ENCODE measurements at regions not wholly inside any gene's neighbourhood (a gene's known extent, or its start where the extent isn't known, plus 50 kb on each side); places are given as distances from the start of the nearest gene placed in this dataset.
A peak's percentile ranks its signal among the peaks of the same experiment; 100 is the strongest.

DNA sequence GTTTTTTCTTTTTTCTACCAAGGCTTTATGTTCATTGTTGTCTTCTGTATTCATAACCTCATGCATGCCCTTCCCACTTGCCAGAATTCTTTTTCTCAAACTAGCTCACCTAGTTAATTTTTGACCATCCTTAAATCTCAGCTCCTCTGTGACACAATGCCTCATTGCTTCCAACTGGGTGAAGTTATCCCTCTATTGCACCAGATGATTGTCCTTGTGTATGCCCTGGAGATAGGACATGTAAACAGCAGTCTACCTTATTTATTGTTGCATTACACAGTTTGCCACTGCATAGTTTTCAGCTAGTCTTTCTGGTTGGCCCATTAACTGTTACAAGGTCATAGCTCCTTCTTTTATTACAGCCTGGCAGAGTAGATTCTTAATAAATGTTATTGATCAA lies 763.1 kb upstream of the COBL start:
- no peak overlapping the region for H3K27ac ChIP-seq
- no peak overlapping the region for H3K4me3 ChIP-seq
- H2AFZ ChIP-seq: no peak overlapping the region
- no peaks in the 10 kb centered on the region for H3K79me2 ChIP-seq (ENCODE audit: low read depth)
- peak in 1 of 2 experiments; percentile 25 for DNase-seq
- no peaks in the 10 kb centered on the region for H3K9me2 ChIP-seq (ENCODE audit: insufficient read depth)
- no peaks in the 10 kb centered on the region for H3K36me3 ChIP-seq (ENCODE audit: low read depth)
- intact Hi-C loops (cut with micrococcal nuclease; ENCODE audit: unreplicated experiment): no loop called here
- no peaks in the 10 kb centered on the region for H3K9me3 ChIP-seq (ENCODE audit: insufficient read depth, low read depth)
- TF ChIP-seq EZH2 (IDR thresholded peaks at IDR 0.05; ENCODE audit: low read depth): no peak
- TF ChIP-seq, protein P1, sequence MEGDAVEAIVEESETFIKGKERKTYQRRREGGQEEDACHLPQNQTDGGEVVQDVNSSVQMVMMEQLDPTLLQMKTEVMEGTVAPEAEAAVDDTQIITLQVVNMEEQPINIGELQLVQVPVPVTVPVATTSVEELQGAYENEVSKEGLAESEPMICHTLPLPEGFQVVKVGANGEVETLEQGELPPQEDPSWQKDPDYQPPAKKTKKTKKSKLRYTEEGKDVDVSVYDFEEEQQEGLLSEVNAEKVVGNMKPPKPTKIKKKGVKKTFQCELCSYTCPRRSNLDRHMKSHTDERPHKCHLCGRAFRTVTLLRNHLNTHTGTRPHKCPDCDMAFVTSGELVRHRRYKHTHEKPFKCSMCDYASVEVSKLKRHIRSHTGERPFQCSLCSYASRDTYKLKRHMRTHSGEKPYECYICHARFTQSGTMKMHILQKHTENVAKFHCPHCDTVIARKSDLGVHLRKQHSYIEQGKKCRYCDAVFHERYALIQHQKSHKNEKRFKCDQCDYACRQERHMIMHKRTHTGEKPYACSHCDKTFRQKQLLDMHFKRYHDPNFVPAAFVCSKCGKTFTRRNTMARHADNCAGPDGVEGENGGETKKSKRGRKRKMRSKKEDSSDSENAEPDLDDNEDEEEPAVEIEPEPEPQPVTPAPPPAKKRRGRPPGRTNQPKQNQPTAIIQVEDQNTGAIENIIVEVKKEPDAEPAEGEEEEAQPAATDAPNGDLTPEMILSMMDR (conservative IDR thresholded peaks at IDR 0.05): no peak
- BruUV-seq (replicated peaks): no TSS peak
- H3K4me1 ChIP-seq (replicated peaks; ENCODE audit: insufficient read depth): no peaks in the 10 kb centered on the region
- ChIA-PET CTCF (no interaction called here), POLR2A (ENCODE audit: unreplicated experiment) (no interaction called here)
- H3K27me3 ChIP-seq (ENCODE audit: insufficient read depth, low read depth): no peaks in the 10 kb centered on the region
- no peaks in the 10 kb centered on the region for H3F3A ChIP-seq (ENCODE audit: insufficient read depth, low read depth)
- no peaks in the 10 kb centered on the region for H4K20me1 ChIP-seq (ENCODE audit: insufficient read depth)
- H3K4me2 ChIP-seq: no peak overlapping the region

DNA sequence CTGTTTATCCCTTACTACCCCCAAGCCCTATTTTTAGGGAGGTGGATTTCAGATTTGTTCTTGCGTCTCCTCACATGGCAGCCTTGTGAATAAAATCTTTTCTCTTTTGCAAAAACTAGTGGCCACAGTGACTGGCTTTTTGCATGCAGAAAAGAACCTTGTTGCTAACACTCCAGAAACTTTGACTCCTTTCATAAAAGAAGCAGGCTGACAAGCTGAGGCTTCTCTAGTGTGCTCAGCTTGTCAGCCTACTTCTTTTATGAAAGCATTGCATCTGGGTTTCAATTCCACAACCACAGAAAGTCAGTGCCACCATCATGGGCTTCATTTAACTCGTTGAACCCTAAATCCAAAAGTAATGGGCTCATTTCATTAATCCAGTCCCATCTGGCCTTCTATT lies 761.0 kb upstream of the COBL start:
- no peaks in the 10 kb centered on the region for H3K27me3 ChIP-seq (ENCODE audit: insufficient read depth, low read depth)
- intact Hi-C loops (cut with micrococcal nuclease; ENCODE audit: unreplicated experiment): no loop called here
- TF ChIP-seq, protein P1 (conservative IDR thresholded peaks at IDR 0.05): no peak
- TF ChIP-seq EZH2 (IDR thresholded peaks at IDR 0.05; ENCODE audit: low read depth): no peak
- H3K36me3 ChIP-seq (ENCODE audit: low read depth): no peaks in the 10 kb centered on the region
- DNase-seq: no peak
- no TSS peak for BruUV-seq (replicated peaks)
- no peak overlapping the region for H3K4me3 ChIP-seq
- H4K20me1 ChIP-seq (ENCODE audit: insufficient read depth): no peaks in the 10 kb centered on the region
- POLR2A ChIA-PET (ENCODE audit: unreplicated experiment): no interaction called here
- no peaks in the 10 kb centered on the region for H3K9me3 ChIP-seq (ENCODE audit: insufficient read depth, low read depth)
- no peaks in the 10 kb centered on the region for H3F3A ChIP-seq (ENCODE audit: insufficient read depth, low read depth)
- H3K9me2 ChIP-seq (ENCODE audit: insufficient read depth): no peaks in the 10 kb centered on the region
- no peak overlapping the region for H3K4me2 ChIP-seq
- H2AFZ ChIP-seq: no peak overlapping the region
- CTCF ChIA-PET: no interaction called here
- no peaks in the 10 kb centered on the region for H3K4me1 ChIP-seq (replicated peaks; ENCODE audit: insufficient read depth)
- no peaks in the 10 kb centered on the region for H3K79me2 ChIP-seq (ENCODE audit: low read depth)
- H3K27ac ChIP-seq: no peak overlapping the region

DNA sequence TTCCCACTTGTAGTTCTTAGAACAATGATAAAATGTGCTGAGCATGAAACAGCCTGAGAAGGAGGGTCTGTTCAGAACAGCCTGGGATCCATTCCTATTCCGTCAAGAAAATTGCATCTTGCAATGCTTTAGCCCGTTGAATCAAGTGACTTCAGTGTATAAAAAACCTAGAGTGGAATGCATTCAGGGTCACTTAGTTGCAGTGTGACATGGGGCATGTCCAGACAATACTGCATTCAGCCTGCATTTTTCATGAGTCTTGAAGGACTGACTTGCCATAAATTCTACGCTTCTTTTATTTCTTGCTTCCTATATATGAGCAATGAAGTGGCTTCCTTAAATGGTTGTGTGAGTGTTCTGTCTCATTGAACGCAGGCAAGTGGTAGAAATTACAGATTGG lies 758.3 kb upstream of the COBL start:
- Histone ChIP-seq H3F3A (ENCODE audit: insufficient read depth, low read depth) (no peaks in the 10 kb centered on the region), H2AFZ (no peak overlapping the region), H3K9me3 (ENCODE audit: insufficient read depth, low read depth) (no peaks in the 10 kb centered on the region), H3K4me1 (replicated peaks; ENCODE audit: insufficient read depth) (no peaks in the 10 kb centered on the region), H3K79me2 (ENCODE audit: low read depth) (no peaks in the 10 kb centered on the region), H3K9me2 (ENCODE audit: insufficient read depth) (no peaks in the 10 kb centered on the region), H3K4me3 (no peak overlapping the region), H4K20me1 (ENCODE audit: insufficient read depth) (no peaks in the 10 kb centered on the region), H3K36me3 (ENCODE audit: low read depth) (no peaks in the 10 kb centered on the region), H3K27ac (no peak overlapping the region), H3K4me2 (no peak overlapping the region), H3K27me3 (ENCODE audit: insufficient read depth, low read depth) (no peaks in the 10 kb centered on the region)
- BruUV-seq (replicated peaks): no TSS peak
- ChIA-PET CTCF (no interaction called here), POLR2A (ENCODE audit: unreplicated experiment) (no interaction called here)
- TF ChIP-seq, protein P1 (conservative IDR thresholded peaks at IDR 0.05): no peak
- TF ChIP-seq EZH2 (IDR thresholded peaks at IDR 0.05; ENCODE audit: low read depth): no peak
- intact Hi-C loops (cut with micrococcal nuclease; ENCODE audit: unreplicated experiment): no loop called here
- no peak for DNase-seq
